GM12878 (cell line): ENCODE measurements at regions not wholly inside any gene's neighbourhood (a gene's known extent, or its start where the extent isn't known, plus 50 kb on each side); places are given as distances from the start of the nearest gene placed in this dataset.

Source experiments
- ATAC-seq: fragments of 200-7000 bp; cut with Tn5 transposase; 3 replicates; pipeline ENCODE4 v1.9.1; 2020; ENCODE audit warnings: mild to moderate bottlenecking, moderate library complexity
- BruUV-seq: library from RNA; stranded (reverse); fragments of 400-500 nt; replicated peaks from 2 replicates; lab custom pipeline; 2021; lab: Mats Ljungman, UMichigan
- CTCF ChIA-PET: fragments of 300-600 bp; sonication (Branson Sonifier 250); formaldehyde crosslinking; extraction: SDS; loops from one replicate; lab custom pipeline; 2021; ENCODE audit warnings: inconsistent platforms; lab: Yijun Ruan, JAX
- POLR2A ChIA-PET: fragments of 350-600 bp; formaldehyde crosslinking; extraction: SDS; loops from one replicate; lab custom pipeline; 2021; ENCODE audit warnings: inconsistent platforms; lab: Charles Lee
- RAD21 ChIA-PET: fragments of 300-600 bp; sonication (Branson Sonifier 250); formaldehyde crosslinking; loops from one replicate; lab custom pipeline; 2023; ENCODE audit warnings: antibody characterized with exemption; ENCODE audit not compliant: unreplicated experiment; lab: Charles Lee
- SMC1A ChIA-PET: fragments of 300-600 bp; sonication (Branson Sonifier 250); formaldehyde crosslinking; loops from one replicate; lab custom pipeline; 2023; ENCODE audit not compliant: unreplicated experiment, uncharacterized antibody; lab: Charles Lee
- DNase-seq: peaks from one replicate; pipeline ENCODE4 v3.0.0-alpha.2; 2011; ENCODE audit warnings: low read depth, low spot score
- FAIRE-seq: peaks from 3 replicates; lab custom pipeline; 2011; peaks lifted over from hg19 to GRCh38; lab: Jason Lieb, UNC
- H2AFZ ChIP-seq: 2 replicates; pipeline ENCODE4 v1.6.0; 2011; ENCODE audit warnings: low read depth, low read length, control low read depth; ENCODE audit not compliant: control insufficient read depth
- H3K27ac ChIP-seq: 2 replicates; pipeline ENCODE4 v1.5.1; 2011; ENCODE audit warnings: control low read depth; ENCODE audit not compliant: control insufficient read depth, insufficient read depth
- H3K27me3 ChIP-seq, 2 experiments: replicated peaks in 1 of 2; 2 replicates each; pipeline versions ENCODE4 v1.6.0 to v1.6.1; 2011; ENCODE audit warnings: low read length in 1 of 2; ENCODE audit not compliant: control insufficient read depth in 2 of 2, insufficient read depth in 2 of 2
- H3K36me3 ChIP-seq, 2 experiments: 2 replicates each; pipeline ENCODE4 v1.5.1; 2011; ENCODE audit warnings: low read length in 1 of 2; ENCODE audit not compliant: control insufficient read depth in 2 of 2, insufficient read depth in 2 of 2
- H3K4me1 ChIP-seq: 2 replicates; pipeline ENCODE4 v1.6.1; 2011; ENCODE audit warnings: mild to moderate bottlenecking, low read length, moderate library complexity, mixed read lengths; ENCODE audit not compliant: control insufficient read depth, insufficient read depth
- H3K4me2 ChIP-seq: 2 replicates; pipeline ENCODE4 v1.6.0; 2011; ENCODE audit warnings: control low read depth; ENCODE audit not compliant: control insufficient read depth, insufficient read depth
- H3K4me3 ChIP-seq: fragments of 200-600 bp; sonication (generic); 2 replicates; pipeline ENCODE4 v1.5.1; 2016
- H3K79me2 ChIP-seq: 2 replicates; pipeline ENCODE4 v1.6.0; 2011; ENCODE audit warnings: low read length; ENCODE audit not compliant: control insufficient read depth, insufficient read depth
- H3K9ac ChIP-seq: 2 replicates; pipeline ENCODE4 v1.8.0; 2011; ENCODE audit warnings: low read length, control low read depth, mixed read lengths; ENCODE audit not compliant: control insufficient read depth, insufficient read depth
- H3K9me3 ChIP-seq: replicated peaks from 3 replicates; pipeline ENCODE4 v1.5.1; 2011; ENCODE audit warnings: mild to moderate bottlenecking, low read length; ENCODE audit not compliant: control insufficient read depth, insufficient read depth
- H4K20me1 ChIP-seq: 2 replicates; pipeline ENCODE4 v1.6.0; 2011; ENCODE audit not compliant: control insufficient read depth, insufficient read depth
- BHLHE40 ChIP-seq, 2 experiments: fragments of 450-650 bp in 1 of 2; IDR thresholded peaks; 2 replicates each; pipeline ENCODE4 v1.6.1; 2011 to 2017; ENCODE audit warnings: low read depth in 2 of 2, borderline replicate concordance in 1 of 2, improper control_type of control experiment in 1 of 2, low read length in 1 of 2, mild to moderate bottlenecking in 1 of 2
- RUNX3 ChIP-seq: IDR thresholded peaks from 2 replicates; pipeline ENCODE4 v1.6.1; 2012; ENCODE audit warnings: low read length, inconsistent platforms
- SMC3 ChIP-seq: IDR thresholded peaks from 2 replicates; pipeline ENCODE4 v1.6.1; 2011; ENCODE audit warnings: low read length, improper control_type of control experiment, borderline replicate concordance
- ZNF384 ChIP-seq: IDR thresholded peaks from 2 replicates; pipeline ENCODE4 v1.6.1; 2012; ENCODE audit warnings: low read depth, mild to moderate bottlenecking, low read length, improper control_type of control experiment, borderline replicate concordance
- ZSCAN29 ChIP-seq: fragments of 450-650 bp; IDR thresholded peaks from 2 replicates; pipeline ENCODE4 v1.6.1; 2017; ENCODE audit warnings: mild to moderate bottlenecking, moderate library complexity
- WGBS: methylation state at CpG from one replicate; pipeline ENCODE4 v1.1.6; 2016; ENCODE audit warnings: low lambda C conversion rate; ENCODE audit not compliant: insufficient replicate concordance, insufficient coverage; ENCODE audit errors: missing lambda C conversion rate; 5-methylcytosine and 5-hydroxymethylcytosine counted together
- in situ Hi-C: fragments of 300-500 bp; cut with MboI; formaldehyde crosslinking; loops from 9 replicates; pipeline ENCODE4 v1.14.3; 2018; ENCODE audit warnings: mixed read lengths
- intact Hi-C: fragments of 100-400 bp; cut with micrococcal nuclease; formaldehyde crosslinking; loops from one replicate; pipeline ENCODE4 v1.14.2; 2022; ENCODE audit not compliant: unreplicated experiment
- TF ChIP-seq, protein P1 (sequence below): IDR thresholded peaks from 2 replicates; pipeline ENCODE4 v1.6.1; 2011; ENCODE audit warnings: borderline replicate concordance, low read depth, mild to moderate bottlenecking, moderate library complexity, mixed read lengths, low read length; ENCODE audit not compliant: insufficient read depth; ENCODE audit errors: extremely low read length

DNA sequence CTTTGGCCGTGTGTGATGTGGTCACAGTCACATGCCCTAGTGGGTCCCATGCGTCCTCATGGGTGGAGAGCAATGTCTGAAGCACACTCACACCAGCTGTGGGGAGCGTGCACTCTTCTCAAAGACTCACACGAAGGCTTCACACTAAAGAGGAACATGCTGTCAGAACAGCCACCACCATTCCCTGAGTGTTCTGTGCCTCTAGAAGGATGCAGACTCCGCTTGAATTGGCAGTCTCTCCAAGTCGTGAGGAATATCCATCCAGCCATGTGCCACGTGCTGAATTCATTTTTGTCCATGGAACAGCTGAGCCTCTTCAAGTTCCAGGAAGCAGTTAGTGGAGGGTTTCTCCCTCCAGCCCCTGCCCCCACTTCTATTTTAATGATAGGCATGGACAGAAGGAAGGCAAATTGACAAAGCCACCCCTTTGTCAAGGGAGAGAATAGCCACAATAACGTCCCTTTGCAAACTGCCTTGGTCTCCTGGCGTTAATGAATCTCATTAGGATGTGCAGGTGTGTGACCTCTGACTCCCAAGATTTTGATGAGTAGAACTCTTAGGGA, 464.3 kb upstream of the ID2 start:
- TF ChIP-seq ZNF384 (no peak), ZSCAN29 (no peak), SMC3 (no peak), RUNX3 (0 out of 2 replicates have a peak, but pooled peaks have one; percentile 21), BHLHE40 (IDR thresholded peaks at IDR 0.05; ENCODE audit: borderline replicate concordance in 1 of 2, low read depth in 2 of 2, low read length in 1 of 2) (0 out of 4 replicates have a peak, but pooled peaks of 1 of the 2 experiments have one; percentile 22)
- TF ChIP-seq, protein P1, sequence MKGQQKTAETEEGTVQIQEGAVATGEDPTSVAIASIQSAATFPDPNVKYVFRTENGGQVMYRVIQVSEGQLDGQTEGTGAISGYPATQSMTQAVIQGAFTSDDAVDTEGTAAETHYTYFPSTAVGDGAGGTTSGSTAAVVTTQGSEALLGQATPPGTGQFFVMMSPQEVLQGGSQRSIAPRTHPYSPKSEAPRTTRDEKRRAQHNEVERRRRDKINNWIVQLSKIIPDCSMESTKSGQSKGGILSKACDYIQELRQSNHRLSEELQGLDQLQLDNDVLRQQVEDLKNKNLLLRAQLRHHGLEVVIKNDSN = peak; percentile 5
- no peaks in the 10 kb centered on the region for H3K79me2 ChIP-seq
- no peak overlapping the region for H3K4me3 ChIP-seq
- H3K36me3 ChIP-seq = no peaks in the 10 kb centered on the region
- FAIRE-seq = no peak
- H2AFZ ChIP-seq = peak overlapping the region; percentile 39; the same call in 1 of the 2 replicates
- DNase-seq = no peak
- intact Hi-C loops (no loop called here), in situ Hi-C loops (no loop called here)
- H4K20me1 ChIP-seq = no peaks in the 10 kb centered on the region
- peak; percentile 16; the same call in 2 of the 3 replicates for ATAC-seq
- H3K27ac ChIP-seq = no peak overlapping the region
- H3K4me2 ChIP-seq = no peak overlapping the region
- ChIA-PET SMC1A (interaction anchor here (1.1 to 2.3 kb wide), 7 partner anchors 12 to 75 kb away, joined by 3 to 10 read pairs (median 4); no protein-coding TSS in a partner anchor), POLR2A (interaction anchor here (1.5 kb wide), 1 partner anchor 17 kb away, joined by 3 read pairs; no protein-coding TSS in a partner anchor), RAD21 (no interaction called here), CTCF (interaction anchor here (1.2 to 1.3 kb wide), 2 partner anchors 12 to 102 kb away, joined by 4 to 5 read pairs; no protein-coding TSS in a partner anchor)
- BruUV-seq = no TSS peak
- no peaks in the 10 kb centered on the region; the same call in 2 of the 3 replicates for H3K9me3 ChIP-seq
- 34% methylated on average over 9 of the region's 9 CpGs for WGBS
- no peaks in the 10 kb centered on the region; the same call in 1 of the 2 replicates for H3K4me1 ChIP-seq
- H3K27me3 ChIP-seq = no peaks in the 10 kb centered on the region
- H3K9ac ChIP-seq = no peak overlapping the region
